Ovary (tissue), 7 donors: ENCODE measurements at regions not wholly inside any gene's neighbourhood (a gene's known extent, or its start where the extent isn't known, plus 50 kb on each side); places are given as distances from the start of the nearest gene placed in this dataset.

Source experiments
- DNase-seq, 5 donors: peaks; one replicate each; pipeline ENCODE4 v3.0.0-alpha.2; 2019 to 2020
- H3K27ac ChIP-seq, 2 donors: fragments of 200-600 bp; one replicate each; pipeline versions ENCODE4 v1.5.1 to v1.8.0; 2019 to 2022
- H3K27me3 ChIP-seq: fragments of 200-600 bp; one replicate; pipeline ENCODE4 v1.8.0; 2022
- H3K36me3 ChIP-seq: fragments of 200-600 bp; sonication (generic); one replicate; pipeline ENCODE4 v1.5.1; 2019
- H3K4me1 ChIP-seq: one replicate; pipeline ENCODE4 v1.8.1; 2013; ENCODE audit warnings: mild to moderate bottlenecking, moderate library complexity; ENCODE audit not compliant: insufficient read depth
- H3K4me3 ChIP-seq: fragments of 200-600 bp; sonication (generic); one replicate; pipeline ENCODE4 v1.5.1; 2017
- H3K9me3 ChIP-seq, 2 donors: fragments of 200-600 bp in 1 of 2; sonication (generic) in 1 of 2; one replicate each; pipeline versions ENCODE4 v1.5.1 to v1.8.1; 2013 to 2019; ENCODE audit warnings: mild to moderate bottlenecking in 1 of 2, moderate library complexity in 1 of 2
- EP300 ChIP-seq: sonication (generic); formaldehyde crosslinking; IDR thresholded peaks from one replicate; pipeline ENCODE4 v1.6.1; 2017; ENCODE audit warnings: antibody characterized with exemption
- POLR2A ChIP-seq: fragments of 450-650 bp; IDR thresholded peaks from one replicate; pipeline ENCODE4 v1.6.1; 2017; ENCODE audit warnings: antibody characterized with exemption, mild to moderate bottlenecking, moderate library complexity
- WGBS, 3 donors: extraction: QIAGEN DNeasy Blood & Tissue Kit in 1 of 3; methylation state at CpG; one replicate each; pipeline versions ENCODE4 v1.1.5 to v1.1.7; 2013 to 2017; 5-methylcytosine and 5-hydroxymethylcytosine counted together
- intact Hi-C, 4 donors: fragments of 100-400 bp; cut with DNase I; formaldehyde crosslinking; loops; one replicate each; pipeline versions ENCODE4 v1.11.0 to v1.15.1; 2022 to 2023
- TF ChIP-seq, protein P1 (sequence below), 3 donors: fragments of 450-650 bp in 2 of 3; fragments of 200-600 bp in 1 of 3; IDR thresholded peaks; one replicate each; pipeline versions ENCODE4 v1.5.1 to v1.8.0; 2016 to 2022; ENCODE audit warnings: antibody characterized with exemption in 3 of 3, mild to moderate bottlenecking in 1 of 3
- donor health status: DM: no; HTN: no; CAD: no; lungs with moderate emphysema.
- donor health status: DM: no; HTN: no; CAD: no.
- donor health status: Bipolar disorder and iron deficiency.
- donor health status: DM: no; HTN: no; CAD: no.
- donor health status: DM: yes; HTN: yes; CAD: no.

DNA sequence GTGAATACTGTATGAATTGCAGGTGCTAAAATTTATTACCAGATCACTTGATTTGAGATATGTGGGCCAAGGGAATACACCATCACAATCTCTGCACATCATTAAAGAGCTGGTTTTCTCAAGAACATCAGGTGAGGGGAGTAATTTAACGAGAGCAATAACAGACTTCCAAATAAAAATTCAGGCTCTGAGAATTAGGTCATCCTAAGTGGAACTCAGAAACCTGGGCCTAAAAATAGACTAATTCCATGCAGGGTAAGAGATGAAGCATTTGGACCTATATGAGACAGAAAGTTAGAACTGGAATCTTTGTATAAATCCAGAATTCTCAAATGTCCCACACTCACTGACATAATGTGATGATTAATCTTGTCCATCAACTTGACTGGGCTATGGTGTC lies 331.1 kb downstream of the ZNF621 start:
- no peak for TF ChIP-seq POLR2A
- TF ChIP-seq EP300 = no peak
- TF ChIP-seq, protein P1, sequence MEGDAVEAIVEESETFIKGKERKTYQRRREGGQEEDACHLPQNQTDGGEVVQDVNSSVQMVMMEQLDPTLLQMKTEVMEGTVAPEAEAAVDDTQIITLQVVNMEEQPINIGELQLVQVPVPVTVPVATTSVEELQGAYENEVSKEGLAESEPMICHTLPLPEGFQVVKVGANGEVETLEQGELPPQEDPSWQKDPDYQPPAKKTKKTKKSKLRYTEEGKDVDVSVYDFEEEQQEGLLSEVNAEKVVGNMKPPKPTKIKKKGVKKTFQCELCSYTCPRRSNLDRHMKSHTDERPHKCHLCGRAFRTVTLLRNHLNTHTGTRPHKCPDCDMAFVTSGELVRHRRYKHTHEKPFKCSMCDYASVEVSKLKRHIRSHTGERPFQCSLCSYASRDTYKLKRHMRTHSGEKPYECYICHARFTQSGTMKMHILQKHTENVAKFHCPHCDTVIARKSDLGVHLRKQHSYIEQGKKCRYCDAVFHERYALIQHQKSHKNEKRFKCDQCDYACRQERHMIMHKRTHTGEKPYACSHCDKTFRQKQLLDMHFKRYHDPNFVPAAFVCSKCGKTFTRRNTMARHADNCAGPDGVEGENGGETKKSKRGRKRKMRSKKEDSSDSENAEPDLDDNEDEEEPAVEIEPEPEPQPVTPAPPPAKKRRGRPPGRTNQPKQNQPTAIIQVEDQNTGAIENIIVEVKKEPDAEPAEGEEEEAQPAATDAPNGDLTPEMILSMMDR (IDR thresholded peaks at IDR 0.05) = no peak
- intact Hi-C loops = no loop called here
- no peak overlapping the region for H3K27ac ChIP-seq
- 83 to 90% (median 84%) methylated on average over 1 of the region's 1 CpG for WGBS, 3 donors
- no peak for DNase-seq
- no peaks in the 10 kb centered on the region for H3K4me1 ChIP-seq
- H3K27me3 ChIP-seq = no peaks in the 10 kb centered on the region
- no peaks in the 10 kb centered on the region for H3K9me3 ChIP-seq
- no peaks in the 10 kb centered on the region for H3K36me3 ChIP-seq
- no peak overlapping the region for H3K4me3 ChIP-seq

DNA sequence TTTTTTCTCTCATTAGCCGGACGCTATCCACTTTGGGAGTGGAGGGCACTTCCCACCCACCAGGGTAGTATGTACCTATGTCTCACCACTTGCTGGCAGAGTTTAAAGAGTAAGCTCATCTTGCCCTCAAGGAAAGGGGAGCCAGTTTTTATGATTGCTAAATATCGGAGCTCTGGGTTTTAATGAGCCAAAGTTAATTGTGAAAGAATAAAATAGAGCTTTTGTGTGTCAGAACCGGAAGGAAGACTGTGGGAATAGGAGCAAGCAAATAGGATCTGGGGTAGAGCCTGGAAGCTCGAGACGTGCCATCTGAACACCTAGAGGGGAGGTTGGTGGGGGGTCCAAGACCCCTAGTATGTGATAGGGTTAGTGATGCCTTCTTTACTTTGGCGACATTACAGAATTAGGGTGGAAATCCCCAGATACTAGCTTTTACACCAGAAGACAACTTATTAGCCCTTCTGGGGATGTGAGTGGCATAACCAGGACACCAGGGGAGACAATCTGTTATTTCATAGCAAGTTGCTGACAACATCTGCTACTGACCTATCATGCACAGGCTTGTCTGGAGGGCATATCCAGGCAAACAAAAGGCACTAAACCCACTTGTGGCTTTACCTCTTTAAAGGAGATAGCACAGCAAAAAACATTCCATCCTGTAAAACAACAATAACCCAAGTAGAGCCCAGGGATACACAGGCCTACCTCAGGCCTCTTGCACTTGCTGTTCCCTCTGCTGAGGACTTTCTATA lies 333.8 kb downstream of the ZNF621 start:
- Histone ChIP-seq H3K9me3 (no peaks in the 10 kb centered on the region), H3K27me3 (no peaks in the 10 kb centered on the region), H3K4me3 (no peak overlapping the region), H3K27ac (no peak overlapping the region), H3K4me1 (no peaks in the 10 kb centered on the region), H3K36me3 (no peaks in the 10 kb centered on the region)
- no peak for DNase-seq
- TF ChIP-seq EP300 (no peak), POLR2A (no peak)
- TF ChIP-seq, protein P1 (IDR thresholded peaks at IDR 0.05) = no peak
- intact Hi-C loops = no loop called here
- 64 to 69% (median 66%) methylated on average over 7 of the region's 7 CpGs for whole genome bisulfite sequencing, 3 donors

DNA sequence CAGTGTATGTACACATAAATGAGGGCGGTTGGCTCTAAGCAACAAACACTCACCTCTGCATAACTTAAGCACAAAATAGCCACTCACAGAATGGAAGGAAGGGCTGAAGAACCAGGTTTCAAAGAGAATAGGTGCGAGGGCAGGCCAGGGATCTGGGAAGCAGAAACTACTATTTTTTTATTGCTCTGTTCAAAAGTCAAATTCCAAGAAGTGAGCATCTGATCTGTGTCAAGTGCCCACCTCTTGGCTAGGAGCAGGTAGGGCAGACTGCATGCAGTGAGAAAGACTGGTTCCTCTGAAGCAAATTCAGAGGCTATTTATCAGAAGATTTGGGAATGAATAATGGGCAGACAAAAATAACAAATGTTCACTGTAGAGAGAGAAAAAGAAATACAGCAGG lies 336.4 kb upstream of the CTNNB1 start:
- intact Hi-C loops = no loop called here
- Histone ChIP-seq H3K4me1 (peaks cover 15% of the 10 kb centered on the region), H3K27me3 (no peaks in the 10 kb centered on the region), H3K27ac (no peak overlapping the region), H3K9me3 (no peaks in the 10 kb centered on the region), H3K36me3 (no peaks in the 10 kb centered on the region), H3K4me3 (no peak overlapping the region)
- TF ChIP-seq, protein P1 (IDR thresholded peaks at IDR 0.05) = no peak
- TF ChIP-seq EP300 (no peak), POLR2A (no peak)
- 96 to 98% (median 97%) methylated on average over 2 of the region's 2 CpGs for WGBS, 3 donors
- no peak for DNase-seq

DNA sequence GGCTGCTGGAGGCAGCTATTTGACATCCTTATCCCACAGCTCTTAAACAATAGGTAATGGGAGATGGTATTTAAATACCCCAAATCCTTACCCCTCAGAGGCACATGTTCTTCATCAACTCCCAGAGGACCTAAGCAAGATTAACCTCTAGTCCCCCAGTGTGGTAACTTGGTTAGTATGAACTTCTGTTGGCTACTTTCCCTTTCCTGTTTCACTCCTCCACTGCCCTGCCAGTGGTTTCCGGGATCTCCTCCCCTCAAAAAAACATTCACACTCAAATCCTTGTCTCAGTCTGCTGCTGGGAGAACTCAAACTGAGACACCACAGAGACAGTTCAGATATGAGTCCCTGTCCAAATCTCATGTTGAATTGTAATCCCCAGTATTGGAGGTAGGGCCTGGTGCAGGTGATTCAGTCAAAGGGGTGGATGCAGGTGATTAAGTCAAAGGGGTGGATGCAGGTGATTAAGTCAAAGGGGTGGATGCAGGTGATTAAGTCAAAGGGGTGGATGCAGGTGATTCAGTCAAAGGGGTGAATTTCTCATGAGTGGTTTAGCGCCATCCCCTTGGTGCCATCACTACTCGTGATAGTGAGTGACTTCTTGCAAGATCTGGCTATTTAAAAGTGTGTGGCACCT lies 335.0 kb upstream of the CTNNB1 start:
- H3K4me1 ChIP-seq = peaks cover 17% of the 10 kb centered on the region
- intact Hi-C loops = no loop called here
- 68 to 77% (median 75%) methylated on average over 3 of the region's 3 CpGs for WGBS, 3 donors
- H3K9me3 ChIP-seq = no peaks in the 10 kb centered on the region
- H3K27me3 ChIP-seq = no peaks in the 10 kb centered on the region
- TF ChIP-seq, protein P1 (IDR thresholded peaks at IDR 0.05) = no peak
- TF ChIP-seq POLR2A = no peak
- no peak for TF ChIP-seq EP300
- no peaks in the 10 kb centered on the region for H3K36me3 ChIP-seq
- no peak overlapping the region for H3K4me3 ChIP-seq
- DNase-seq = no peak
- H3K27ac ChIP-seq = peak overlapping the region in 1 of 2 donors; percentile 65
